WI38 (cell line): ENCODE measurements at regions not wholly inside any gene's neighbourhood (a gene's known extent, or its start where the extent isn't known, plus 50 kb on each side); places are given as distances from the start of the nearest gene placed in this dataset.

Source experiments
- H3K4me3 ChIP-seq: 2 replicates; pipeline ENCODE4 v1.5.1; 2011; ENCODE audit warnings: low read depth, mild to moderate bottlenecking, control low read depth, low read length
- TF ChIP-seq, protein P1 (sequence below): IDR thresholded peaks from 2 replicates; pipeline ENCODE4 v1.5.1; 2012; ENCODE audit warnings: low read depth, mild to moderate bottlenecking, control low read depth, low read length

- TF ChIP-seq, protein P1, sequence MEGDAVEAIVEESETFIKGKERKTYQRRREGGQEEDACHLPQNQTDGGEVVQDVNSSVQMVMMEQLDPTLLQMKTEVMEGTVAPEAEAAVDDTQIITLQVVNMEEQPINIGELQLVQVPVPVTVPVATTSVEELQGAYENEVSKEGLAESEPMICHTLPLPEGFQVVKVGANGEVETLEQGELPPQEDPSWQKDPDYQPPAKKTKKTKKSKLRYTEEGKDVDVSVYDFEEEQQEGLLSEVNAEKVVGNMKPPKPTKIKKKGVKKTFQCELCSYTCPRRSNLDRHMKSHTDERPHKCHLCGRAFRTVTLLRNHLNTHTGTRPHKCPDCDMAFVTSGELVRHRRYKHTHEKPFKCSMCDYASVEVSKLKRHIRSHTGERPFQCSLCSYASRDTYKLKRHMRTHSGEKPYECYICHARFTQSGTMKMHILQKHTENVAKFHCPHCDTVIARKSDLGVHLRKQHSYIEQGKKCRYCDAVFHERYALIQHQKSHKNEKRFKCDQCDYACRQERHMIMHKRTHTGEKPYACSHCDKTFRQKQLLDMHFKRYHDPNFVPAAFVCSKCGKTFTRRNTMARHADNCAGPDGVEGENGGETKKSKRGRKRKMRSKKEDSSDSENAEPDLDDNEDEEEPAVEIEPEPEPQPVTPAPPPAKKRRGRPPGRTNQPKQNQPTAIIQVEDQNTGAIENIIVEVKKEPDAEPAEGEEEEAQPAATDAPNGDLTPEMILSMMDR = no peak
- H3K4me3 ChIP-seq = no peak overlapping the region
These were observed 364.6 kb downstream of the ADGRL2 start for GRCh38 chr1:82165304-82165703.

DNA sequence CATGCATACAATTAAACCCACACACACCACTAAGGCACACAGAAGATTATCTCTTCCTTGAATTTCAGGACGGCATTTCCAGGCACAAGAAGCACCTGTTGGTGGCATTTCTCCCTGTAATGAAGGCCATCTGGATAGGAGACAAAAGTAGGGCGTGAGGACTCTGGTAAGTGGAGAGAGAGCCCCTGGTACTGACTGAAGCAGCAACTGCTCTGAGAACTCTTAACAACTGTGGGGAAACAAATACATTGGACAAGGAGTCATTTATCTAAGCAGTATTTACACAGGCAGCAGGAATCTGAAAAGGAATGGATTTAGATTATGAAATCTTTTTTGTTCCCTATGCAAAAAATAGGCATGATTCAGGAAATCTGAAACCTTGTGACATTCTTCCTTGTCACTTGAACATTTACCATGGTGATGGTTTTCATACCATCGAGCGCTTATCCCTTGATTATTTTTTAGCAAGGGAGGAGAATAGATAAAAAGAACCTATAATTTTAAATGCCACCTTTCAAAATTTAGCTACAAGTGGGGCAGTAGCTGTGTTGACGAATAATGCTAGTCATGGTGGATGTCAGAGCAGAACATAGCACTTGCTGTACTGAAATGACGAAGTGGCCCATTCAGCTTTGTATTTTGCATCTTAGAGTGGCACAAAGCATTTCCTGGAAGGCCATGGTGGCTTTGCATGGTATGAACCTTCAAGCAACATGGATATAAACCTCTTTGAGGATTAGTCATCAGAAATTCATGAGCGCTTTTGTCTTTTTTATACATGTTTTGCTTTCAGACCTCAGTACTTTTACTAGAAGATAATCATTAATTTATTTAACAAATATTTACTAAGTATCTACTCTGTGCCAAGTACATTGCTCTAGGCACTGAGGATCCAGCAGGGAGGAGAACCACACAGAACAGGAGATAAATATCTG, 362.0 kb downstream of the ADGRL2 start:
- TF ChIP-seq, protein P1 = no peak
- no peak overlapping the region for H3K4me3 ChIP-seq

DNA sequence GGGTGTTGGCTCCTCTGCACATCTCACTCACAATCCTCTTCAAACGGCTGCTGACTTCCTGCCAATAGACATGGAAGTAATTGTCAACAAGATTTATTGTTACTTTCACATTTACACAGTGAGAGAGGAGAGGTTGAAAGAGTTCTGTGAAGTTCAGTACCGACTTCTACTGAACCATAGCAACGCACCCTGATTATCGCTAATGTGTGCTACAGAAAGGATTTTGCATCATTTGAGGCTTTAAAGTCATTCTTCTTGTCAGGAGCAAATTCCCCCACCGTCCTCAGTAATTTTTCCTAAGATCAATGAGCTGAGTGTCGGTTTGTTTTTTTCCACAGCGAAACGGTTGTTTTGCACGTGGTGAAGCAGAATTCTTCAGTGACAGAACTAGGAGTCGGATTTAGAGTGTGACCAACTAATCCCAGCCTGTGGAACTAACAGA, 361.0 kb downstream of the ADGRL2 start:
- H3K4me3 ChIP-seq = no peak overlapping the region
- TF ChIP-seq, protein P1 = no peak

GRCh38 chr1:82160903-82161302, 360.2 kb downstream of the ADGRL2 start:
- no peak overlapping the region for H3K4me3 ChIP-seq
- TF ChIP-seq, protein P1 = no peak

- H3K4me3 ChIP-seq = no peak overlapping the region
- TF ChIP-seq, protein P1 = no peak
These were observed 359.3 kb downstream of the ADGRL2 start for GRCh38 chr1:82160036-82160435.

DNA sequence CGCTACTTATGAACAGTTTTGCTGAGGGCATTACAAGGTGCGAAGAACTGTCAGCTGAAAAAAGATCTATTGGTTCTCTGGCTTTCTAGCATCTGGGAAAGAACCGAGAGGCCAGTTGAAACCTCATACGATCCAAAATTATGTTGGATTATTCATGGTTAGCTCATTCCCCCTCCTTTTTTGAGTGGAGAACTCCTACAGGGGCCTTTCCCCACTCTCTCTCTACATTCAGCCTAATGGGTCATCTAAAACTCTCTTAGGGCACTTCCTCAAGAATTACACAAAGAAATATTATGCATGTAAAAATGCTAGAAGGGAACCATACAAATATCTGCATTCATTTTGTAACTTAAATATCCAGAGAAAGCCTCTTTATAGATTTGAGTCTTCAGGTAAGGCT, 358.2 kb downstream of the ADGRL2 start:
- TF ChIP-seq, protein P1 = no peak
- H3K4me3 ChIP-seq = no peak overlapping the region

GRCh38 chr1:82154219-82154970, 353.7 kb downstream of the ADGRL2 start:
- TF ChIP-seq, protein P1 = no peak
- no peak overlapping the region for H3K4me3 ChIP-seq
